T-helper 17 cell (primary cell): ENCODE measurements at regions not wholly inside any gene's neighbourhood (a gene's known extent, or its start where the extent isn't known, plus 50 kb on each side); places are given as distances from the start of the nearest gene placed in this dataset.
A peak's percentile ranks its signal among the peaks of the same experiment; 100 is the strongest.

ENCODE experiments used
- ATAC-seq: fragments of 150-1000 bp; cut with Tn5 transposase; 2 replicates; pipeline ENCODE4 v1.10.0; 2021; ENCODE audit warnings: mild to moderate bottlenecking, moderate library complexity
- DNase-seq, 3 donors: peaks; one replicate each; pipeline versions ENCODE4 v3.0.0 to v3.0.0-alpha.2; 2020 to 2021
- H3K9me3 ChIP-seq: one replicate; pipeline ENCODE4 v1.7.0; 2013; ENCODE audit warnings: low read length, mild to moderate bottlenecking; ENCODE audit not compliant: control insufficient read depth, poor library complexity, severe bottlenecking
- H3K27ac Mint-ChIP-seq: one replicate; pipeline ENCODE4 v1.8.0; 2022; ENCODE audit warnings: mild to moderate bottlenecking, moderate library complexity, mixed read lengths
- H3K27me3 Mint-ChIP-seq: one replicate; pipeline ENCODE4 v1.8.0; 2022; ENCODE audit warnings: mixed read lengths
- H3K36me3 Mint-ChIP-seq: one replicate; pipeline ENCODE4 v1.8.0; 2022; ENCODE audit warnings: low read depth, mixed read lengths
- H3K4me1 Mint-ChIP-seq: one replicate; pipeline ENCODE4 v1.8.0; 2022; ENCODE audit warnings: mild to moderate bottlenecking, mixed read lengths
- H3K4me3 Mint-ChIP-seq: one replicate; pipeline ENCODE4 v1.8.0; 2022; ENCODE audit warnings: mild to moderate bottlenecking, moderate library complexity, mixed read lengths

GRCh38 chr4:184316821-184317220 lies 99.1 kb upstream of the ENPP6 start:
- H3K4me1 Mint-ChIP-seq = peaks cover 6% of the 10 kb centered on the region
- H3K27me3 Mint-ChIP-seq = no peaks in the 10 kb centered on the region
- ATAC-seq (no peak), DNase-seq (no peak)
- H3K36me3 Mint-ChIP-seq = no peaks in the 10 kb centered on the region
- H3K27ac Mint-ChIP-seq = no peak overlapping the region
- H3K4me3 Mint-ChIP-seq = no peak overlapping the region
- H3K9me3 ChIP-seq = no peaks in the 10 kb centered on the region

DNA sequence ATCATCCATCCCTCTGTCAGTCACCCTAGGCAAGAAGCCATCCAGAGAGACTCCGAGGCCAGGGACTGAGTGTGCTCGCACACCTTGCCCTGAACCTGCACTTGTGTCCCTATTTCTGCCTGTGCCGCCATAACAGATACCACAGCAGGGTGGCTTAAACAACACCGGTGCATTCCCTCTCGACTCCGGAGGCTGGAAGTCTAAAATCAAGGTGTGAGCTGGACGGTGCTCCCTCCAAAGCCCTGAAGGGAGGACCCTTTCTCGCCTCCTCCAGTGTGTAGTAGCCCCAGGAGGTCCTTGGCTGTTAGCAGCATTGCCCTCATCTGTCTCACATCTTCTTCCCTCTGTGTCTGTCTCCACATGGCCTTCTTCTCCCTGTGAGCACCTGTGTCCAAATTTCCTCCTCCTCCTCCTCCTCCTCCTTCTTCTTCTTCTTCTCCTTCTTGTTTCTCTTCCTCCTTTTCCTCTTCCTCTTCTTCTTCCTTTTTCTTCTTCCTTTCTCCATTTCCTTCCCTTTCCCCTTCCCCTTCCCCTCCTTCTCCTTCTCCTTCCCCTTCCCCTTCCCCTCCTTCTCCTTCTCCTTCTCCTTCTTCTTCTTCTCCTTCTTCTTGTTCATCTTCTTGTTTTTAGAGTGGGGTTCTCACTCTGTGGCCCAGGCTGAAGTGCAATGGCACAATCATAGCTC lies 98.1 kb upstream of the ENPP6 start:
- Mint-ChIP-seq H3K4me3 (no peak overlapping the region), H3K27ac (peak overlapping the region; percentile 16), H3K4me1 (peaks cover 10% of the 10 kb centered on the region), H3K27me3 (no peaks in the 10 kb centered on the region), H3K36me3 (no peaks in the 10 kb centered on the region)
- ATAC-seq (no peak), DNase-seq (no peak)
- H3K9me3 ChIP-seq = no peaks in the 10 kb centered on the region

DNA sequence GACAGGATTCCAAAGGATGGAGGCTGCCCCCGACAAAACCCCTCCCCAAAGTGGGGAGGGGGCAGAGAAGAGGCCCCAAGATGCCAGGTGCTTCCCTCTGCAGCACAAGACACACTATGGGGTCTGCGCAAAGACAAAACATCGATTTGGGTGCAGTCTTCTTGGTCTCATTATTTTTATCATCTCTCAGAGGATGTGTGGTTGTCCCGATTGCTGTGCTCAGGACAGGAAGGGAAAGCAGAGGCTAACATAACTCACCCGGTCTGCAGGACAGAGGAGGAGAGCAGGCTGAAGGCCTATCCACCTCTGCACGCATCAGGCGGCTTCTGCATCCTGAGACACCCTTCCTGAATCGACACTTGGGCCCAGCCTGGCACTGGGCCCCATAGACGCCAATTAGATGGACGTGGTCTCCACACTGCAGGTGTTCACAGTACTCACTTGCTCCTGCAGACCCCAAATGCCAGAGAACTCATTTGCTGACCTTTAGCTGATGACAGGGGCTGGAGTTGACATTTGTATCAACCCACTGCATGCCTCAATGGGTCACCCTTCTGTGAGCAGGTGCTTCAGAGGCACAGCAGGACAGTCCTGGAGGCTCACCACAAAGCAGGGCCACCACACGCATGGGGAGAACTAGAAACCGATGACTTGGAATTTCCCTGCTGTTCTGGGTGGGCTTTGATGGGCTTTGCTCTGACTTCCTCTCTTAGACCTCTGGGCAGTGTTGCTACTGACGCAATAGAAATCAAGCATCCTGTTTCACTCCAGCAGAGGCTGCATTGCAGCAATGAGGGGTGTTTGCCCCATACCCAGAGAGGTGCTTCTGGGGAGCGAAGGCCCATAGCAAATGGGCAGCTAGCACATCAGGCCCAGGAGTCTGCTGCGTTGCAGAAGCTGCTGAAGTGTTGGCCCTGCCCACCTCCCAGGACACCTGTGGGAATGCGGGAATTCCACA lies 96.3 kb upstream of the ENPP6 start:
- DNase-seq (no peak), ATAC-seq (peak; percentile 64)
- Mint-ChIP-seq H3K4me3 (no peak overlapping the region), H3K4me1 (peaks cover 27% of the 10 kb centered on the region), H3K36me3 (no peaks in the 10 kb centered on the region), H3K27ac (peak overlapping the region; percentile 37), H3K27me3 (no peaks in the 10 kb centered on the region)
- H3K9me3 ChIP-seq = no peaks in the 10 kb centered on the region

- ATAC-seq = no peak
- no peak overlapping the region for H3K4me3 Mint-ChIP-seq
- no peaks in the 10 kb centered on the region for H3K36me3 Mint-ChIP-seq
- no peaks in the 10 kb centered on the region for H3K27me3 Mint-ChIP-seq
- H3K9me3 ChIP-seq = no peaks in the 10 kb centered on the region
- H3K27ac Mint-ChIP-seq = no peak overlapping the region
- H3K4me1 Mint-ChIP-seq = peaks cover 25% of the 10 kb centered on the region
- no peak for DNase-seq
Observed at GRCh38 chr4:184313058-184313581, 95.4 kb upstream of the ENPP6 start.

- no peaks in the 10 kb centered on the region for H3K9me3 ChIP-seq
- Mint-ChIP-seq H3K36me3 (no peaks in the 10 kb centered on the region), H3K4me1 (peaks cover 25% of the 10 kb centered on the region), H3K27me3 (no peaks in the 10 kb centered on the region), H3K4me3 (no peak overlapping the region), H3K27ac (no peak overlapping the region)
- DNase-seq (no peak), ATAC-seq (no peak)
Observed at GRCh38 chr4:184312126-184312525, 94.5 kb upstream of the ENPP6 start.

GRCh38 chr4:184310881-184311709 lies 93.4 kb upstream of the ENPP6 start:
- no peaks in the 10 kb centered on the region for H3K9me3 ChIP-seq
- Mint-ChIP-seq H3K27ac (peak overlapping the region; percentile 59), H3K36me3 (no peaks in the 10 kb centered on the region), H3K4me1 (peaks cover 25% of the 10 kb centered on the region), H3K27me3 (no peaks in the 10 kb centered on the region), H3K4me3 (peak overlapping the region; percentile 43)
- no peak for DNase-seq
- no peak for ATAC-seq

- peak overlapping the region; percentile 37 for H3K4me3 Mint-ChIP-seq
- H3K27me3 Mint-ChIP-seq = no peaks in the 10 kb centered on the region
- H3K9me3 ChIP-seq = no peaks in the 10 kb centered on the region
- H3K36me3 Mint-ChIP-seq = no peaks in the 10 kb centered on the region
- peak overlapping the region; percentile 59 for H3K27ac Mint-ChIP-seq
- H3K4me1 Mint-ChIP-seq = peaks cover 25% of the 10 kb centered on the region
- peak; percentile 79 for ATAC-seq
- DNase-seq = no peak
Observed at GRCh38 chr4:184310171-184310567, 92.5 kb upstream of the ENPP6 start.

- H3K9me3 ChIP-seq = no peaks in the 10 kb centered on the region
- H3K4me1 Mint-ChIP-seq = peaks cover 23% of the 10 kb centered on the region
- ATAC-seq (peak; percentile 29), DNase-seq (no peak)
- no peaks in the 10 kb centered on the region for H3K27me3 Mint-ChIP-seq
- peak overlapping the region; percentile 37 for H3K4me3 Mint-ChIP-seq
- no peaks in the 10 kb centered on the region for H3K36me3 Mint-ChIP-seq
- peak overlapping the region; percentile 59 for H3K27ac Mint-ChIP-seq
Observed at GRCh38 chr4:184309241-184310170, 91.8 kb upstream of the ENPP6 start.

DNA sequence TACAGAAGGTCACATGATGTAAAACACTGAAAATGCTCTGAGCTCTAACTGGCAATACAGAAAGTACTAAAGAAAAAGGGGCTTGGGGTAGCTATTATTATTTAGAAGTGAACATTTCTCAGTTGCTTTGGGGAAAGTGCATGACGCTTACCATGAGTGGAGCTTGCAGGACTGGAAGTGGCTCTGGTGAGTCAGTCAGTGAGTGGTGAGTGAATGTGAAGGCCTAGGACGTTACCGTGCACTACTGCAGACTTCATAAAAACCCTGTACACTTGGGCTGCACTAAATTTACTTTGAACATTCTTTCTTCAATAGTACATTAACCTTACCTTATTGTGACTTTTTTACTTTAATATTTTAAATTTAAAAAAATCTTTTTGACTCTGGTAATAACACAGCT lies 89.3 kb upstream of the ENPP6 start:
- Mint-ChIP-seq H3K27me3 (no peaks in the 10 kb centered on the region), H3K27ac (no peak overlapping the region), H3K4me3 (no peak overlapping the region), H3K36me3 (no peaks in the 10 kb centered on the region), H3K4me1 (peaks cover 21% of the 10 kb centered on the region)
- no peaks in the 10 kb centered on the region for H3K9me3 ChIP-seq
- DNase-seq (no peak), ATAC-seq (no peak)

DNA sequence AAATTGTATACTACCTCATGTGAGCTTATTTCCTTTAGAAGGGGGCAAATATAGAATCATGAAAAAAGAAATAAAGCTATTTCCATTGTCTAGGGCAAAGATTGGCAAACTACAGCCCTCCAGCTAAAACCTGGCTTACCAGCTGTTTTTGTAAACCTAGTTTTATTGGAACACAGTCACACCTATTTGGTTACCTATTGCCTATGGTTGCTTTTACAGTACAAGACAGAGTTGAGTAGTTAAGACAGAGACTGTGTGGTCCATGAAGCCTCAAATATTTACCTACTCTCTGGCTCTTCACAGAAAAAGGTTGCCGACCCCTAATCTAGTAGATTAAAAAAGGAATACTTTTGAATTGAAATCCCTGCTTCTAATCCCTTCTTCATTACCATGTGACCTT lies 88.8 kb upstream of the ENPP6 start:
- no peak overlapping the region for H3K27ac Mint-ChIP-seq
- ATAC-seq (no peak), DNase-seq (no peak)
- H3K4me1 Mint-ChIP-seq = peaks cover 21% of the 10 kb centered on the region
- no peaks in the 10 kb centered on the region for H3K27me3 Mint-ChIP-seq
- H3K4me3 Mint-ChIP-seq = no peak overlapping the region
- no peaks in the 10 kb centered on the region for H3K9me3 ChIP-seq
- H3K36me3 Mint-ChIP-seq = no peaks in the 10 kb centered on the region

DNA sequence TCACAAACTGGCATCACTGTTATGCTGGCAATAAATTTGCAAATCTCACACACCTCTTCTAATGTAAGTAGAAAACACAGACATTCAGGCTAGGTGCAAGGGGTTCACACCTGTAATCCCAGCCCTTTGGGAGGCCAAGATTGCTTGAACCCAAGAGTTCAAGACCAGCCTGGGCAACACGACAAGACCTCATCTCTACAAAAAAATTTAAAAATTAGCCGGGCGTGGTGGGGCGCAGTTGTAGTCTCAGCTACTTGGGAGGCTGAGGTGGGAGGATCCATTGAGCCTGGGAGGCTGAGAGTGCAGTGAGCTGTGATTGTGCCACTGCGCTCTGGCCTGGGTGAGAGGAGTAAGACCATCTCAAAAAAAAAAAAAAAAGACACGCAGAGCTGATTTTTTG lies 83.1 kb upstream of the ENPP6 start:
- no peaks in the 10 kb centered on the region for H3K4me1 Mint-ChIP-seq
- ATAC-seq (no peak), DNase-seq (no peak)
- peaks cover 8% of the 10 kb centered on the region for H3K27me3 Mint-ChIP-seq
- H3K4me3 Mint-ChIP-seq = no peak overlapping the region
- H3K9me3 ChIP-seq = no peaks in the 10 kb centered on the region
- peaks cover 2% of the 10 kb centered on the region for H3K36me3 Mint-ChIP-seq
- H3K27ac Mint-ChIP-seq = no peak overlapping the region

GRCh38 chr4:184298254-184298653 lies 80.6 kb upstream of the ENPP6 start:
- no peak overlapping the region for H3K4me3 Mint-ChIP-seq
- no peak for ATAC-seq
- DNase-seq = no peak
- H3K36me3 Mint-ChIP-seq = peaks cover 4% of the 10 kb centered on the region
- no peaks in the 10 kb centered on the region for H3K9me3 ChIP-seq
- H3K4me1 Mint-ChIP-seq = no peaks in the 10 kb centered on the region
- peaks cover 8% of the 10 kb centered on the region for H3K27me3 Mint-ChIP-seq
- H3K27ac Mint-ChIP-seq = no peak overlapping the region
